HG03060 (cell line): ENCODE measurements at regions not wholly inside any gene's neighbourhood (a gene's known extent, or its start where the extent isn't known, plus 50 kb on each side); places are given as distances from the start of the nearest gene placed in this dataset.

Source experiments
- ATAC-seq: cut with Tn5 transposase; IDR thresholded peaks from one replicate; pipeline ENCODE4 v1.9.1; 2021; ENCODE audit warnings: low read depth, moderate number of reproducible peaks; ENCODE audit not compliant: unreplicated experiment

DNA sequence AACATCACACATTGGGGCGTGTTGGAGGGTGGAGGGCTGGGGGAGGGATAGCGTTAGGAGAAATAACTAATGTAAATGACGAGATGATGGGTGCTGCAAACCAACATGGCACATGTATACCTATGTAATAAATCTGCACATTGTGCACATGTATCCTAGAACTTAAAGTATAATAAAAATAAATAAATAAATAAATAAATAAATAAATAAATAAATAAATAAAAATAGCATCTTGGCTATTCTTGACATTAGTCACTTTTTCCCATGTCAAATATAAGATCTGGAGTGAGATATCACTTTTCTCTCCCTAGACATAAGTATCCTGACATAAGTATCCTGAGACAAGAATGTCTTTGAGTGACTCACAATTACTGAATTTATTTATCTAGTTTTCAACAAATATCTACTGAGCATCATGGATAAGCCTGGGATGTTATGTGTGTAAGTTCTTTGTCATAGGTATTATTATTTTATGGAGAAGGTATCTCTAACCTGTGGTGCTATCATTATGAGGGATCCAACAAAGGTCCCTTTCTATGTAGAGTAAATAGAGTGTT, 691.3 kb downstream of the SORCS1 start:
- no peak for ATAC-seq

DNA sequence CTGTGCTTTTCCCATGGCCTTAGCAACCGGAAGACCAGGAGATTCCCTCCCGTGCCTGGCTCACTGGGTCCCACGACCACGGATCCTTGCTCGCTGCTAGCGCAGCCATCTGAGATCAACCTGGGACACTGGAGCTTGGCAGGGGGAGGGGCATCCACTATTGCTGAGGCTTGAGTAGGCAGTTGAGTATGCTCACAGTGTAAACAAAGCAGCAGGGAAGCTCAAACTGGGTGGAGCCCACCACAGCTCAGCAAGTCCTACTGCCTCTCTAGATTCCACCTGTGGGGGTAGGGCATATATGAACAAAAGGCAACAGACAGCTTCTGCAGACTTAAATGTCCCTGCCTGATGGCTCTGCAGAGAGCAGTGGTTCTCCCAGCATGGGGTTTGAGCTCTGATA, 697.0 kb downstream of the SORCS1 start:
- no peak for ATAC-seq

DNA sequence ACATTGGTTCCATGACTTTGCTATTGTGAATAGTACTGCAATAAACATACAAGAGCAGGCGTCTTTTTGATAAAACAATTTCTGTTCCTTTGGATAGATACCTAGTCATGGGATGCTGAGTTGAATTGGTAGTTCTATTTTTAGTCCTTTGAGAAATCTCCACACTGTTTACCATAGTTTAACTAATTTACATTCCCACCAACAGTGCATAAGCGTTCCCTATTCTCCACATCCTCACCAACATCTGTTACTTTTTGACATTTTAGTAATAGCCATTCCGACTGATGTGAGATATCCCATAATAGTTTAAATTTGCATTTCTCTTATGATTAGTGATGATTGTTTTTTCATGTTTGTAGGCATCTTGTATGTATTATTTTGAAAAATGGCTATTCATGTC, 707.0 kb downstream of the SORCS1 start:
- ATAC-seq: no peak

DNA sequence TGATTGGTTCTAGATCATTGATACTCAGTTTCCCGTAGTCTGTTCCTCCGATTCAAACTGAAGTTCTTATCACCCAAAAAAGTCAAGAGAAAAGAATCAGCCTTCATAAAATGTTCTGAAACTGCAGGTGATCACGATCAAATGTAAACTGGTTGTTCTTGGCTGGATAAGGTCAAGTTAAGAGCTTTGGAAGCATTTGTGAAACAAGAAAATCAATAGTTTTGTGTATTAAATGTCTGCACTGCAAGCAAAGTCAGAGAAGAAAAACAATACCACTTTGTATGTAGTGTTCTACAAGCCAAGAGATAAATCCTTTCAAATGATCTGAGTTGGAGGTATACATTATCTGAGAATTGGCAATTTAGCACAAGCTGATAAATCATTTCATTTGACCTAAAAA, 710.3 kb downstream of the SORCS1 start:
- ATAC-seq: no peak

DNA sequence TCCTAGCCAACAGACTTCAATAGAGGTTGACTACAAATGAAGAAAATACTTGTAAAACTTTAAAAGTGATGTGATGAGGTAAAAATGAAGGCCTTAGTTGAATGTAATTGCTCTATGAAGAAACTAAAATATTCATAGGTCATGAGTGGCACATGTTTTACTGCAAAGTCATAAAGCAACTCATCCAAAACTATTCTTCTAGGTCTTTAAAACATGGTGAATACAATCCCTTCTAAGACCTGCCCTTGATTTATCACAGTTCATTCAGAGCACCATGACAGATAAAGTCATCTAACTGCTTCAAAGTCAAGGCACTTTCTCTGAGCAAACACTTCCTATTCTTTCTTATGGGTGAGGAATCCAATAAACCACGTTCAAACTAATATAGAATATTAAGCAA, 713.5 kb downstream of the SORCS1 start:
- no peak for ATAC-seq

DNA sequence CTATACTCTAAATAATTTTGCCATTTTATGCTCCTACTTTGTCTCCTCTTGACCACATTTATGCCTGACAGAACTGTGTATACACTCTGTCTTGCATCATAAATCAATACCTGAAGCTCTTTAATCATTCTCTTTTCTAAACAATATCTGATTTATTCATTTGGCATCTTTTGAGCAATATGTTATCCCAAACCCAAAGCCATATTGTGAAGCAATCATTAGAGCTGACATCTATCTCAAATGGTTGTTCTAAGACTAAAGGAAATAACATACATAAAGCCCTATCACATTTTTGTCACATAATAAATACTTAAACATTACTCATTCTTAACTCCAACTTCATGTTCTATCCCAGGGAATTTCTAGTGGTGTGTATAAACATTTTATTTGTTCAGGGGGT, 717.6 kb downstream of the SORCS1 start:
- ATAC-seq: no peak

DNA sequence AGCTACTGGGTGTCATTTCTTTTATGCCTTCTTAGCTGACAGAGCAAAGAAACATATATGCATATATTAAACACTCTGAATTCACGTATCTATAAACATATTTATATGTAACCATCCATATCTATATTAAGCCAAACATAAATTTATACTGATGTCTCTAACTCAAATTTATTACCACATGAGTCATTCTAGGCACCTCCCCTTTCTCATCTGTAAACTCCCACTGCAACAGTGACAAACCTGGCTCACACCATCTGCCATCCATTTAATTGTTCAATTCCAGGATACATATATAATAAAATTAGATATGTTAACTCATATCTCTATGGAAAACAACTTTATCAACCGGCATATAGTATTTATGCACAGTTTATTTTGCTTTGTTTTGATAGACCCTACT, 722.3 kb downstream of the SORCS1 start:
- ATAC-seq: no peak

DNA sequence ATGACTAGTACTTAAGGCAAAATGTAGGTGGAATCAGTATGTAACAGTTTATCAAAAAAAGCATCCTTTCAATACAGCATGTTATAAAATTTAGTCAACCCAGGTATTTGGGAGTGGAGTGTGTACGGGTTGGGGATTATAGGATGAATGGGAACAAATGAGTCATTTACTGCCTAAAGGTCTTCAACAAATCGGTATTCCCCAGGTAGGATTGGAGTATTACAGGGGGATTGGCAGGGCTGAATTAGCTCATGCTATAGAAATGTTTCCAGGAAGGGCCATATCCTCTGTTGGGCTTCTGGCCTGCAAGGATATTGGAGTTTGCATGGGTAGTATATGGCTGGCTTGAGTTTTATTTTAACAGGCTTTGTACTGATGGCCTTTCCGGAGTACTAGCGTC, 723.7 kb downstream of the SORCS1 start:
- no peak for ATAC-seq

DNA sequence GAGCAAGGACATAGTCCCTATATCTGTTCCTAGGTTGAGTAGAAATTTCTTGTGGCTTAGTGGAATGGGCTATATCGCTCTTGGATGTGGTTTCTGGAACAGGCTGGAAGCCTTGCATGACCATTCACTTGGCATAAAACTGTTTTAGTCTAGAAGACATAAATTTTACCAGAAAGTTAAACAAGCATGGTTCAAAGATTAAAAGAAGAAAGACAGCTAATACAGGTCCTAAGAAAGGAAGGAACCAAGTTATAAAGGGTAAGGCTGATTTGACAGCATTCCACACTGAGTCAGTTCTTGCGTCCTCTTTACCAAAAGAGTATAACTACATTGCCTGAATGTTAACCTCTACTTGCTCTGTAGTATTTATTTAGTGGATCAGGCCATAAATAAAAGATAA, 724.2 kb downstream of the SORCS1 start:
- ATAC-seq: no peak

DNA sequence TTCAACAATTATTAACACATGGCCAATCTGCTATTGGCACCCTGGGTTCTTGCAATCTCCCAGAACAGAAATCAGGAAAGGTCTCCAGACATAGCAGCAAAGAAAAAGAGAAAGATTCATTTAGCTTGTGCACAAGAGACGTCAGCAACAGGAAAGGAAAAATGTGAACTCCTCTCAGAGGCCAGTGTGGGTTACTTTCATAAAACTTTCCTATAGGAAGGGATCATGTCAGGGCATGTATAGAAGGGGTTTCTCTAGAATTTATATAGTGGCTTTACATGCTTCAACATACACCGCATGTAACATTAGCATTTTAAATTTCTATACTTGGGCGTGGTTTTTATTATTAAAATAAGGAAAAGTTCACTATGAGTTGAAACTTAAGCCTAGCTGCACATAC, 725.1 kb downstream of the SORCS1 start:
- ATAC-seq: no peak

DNA sequence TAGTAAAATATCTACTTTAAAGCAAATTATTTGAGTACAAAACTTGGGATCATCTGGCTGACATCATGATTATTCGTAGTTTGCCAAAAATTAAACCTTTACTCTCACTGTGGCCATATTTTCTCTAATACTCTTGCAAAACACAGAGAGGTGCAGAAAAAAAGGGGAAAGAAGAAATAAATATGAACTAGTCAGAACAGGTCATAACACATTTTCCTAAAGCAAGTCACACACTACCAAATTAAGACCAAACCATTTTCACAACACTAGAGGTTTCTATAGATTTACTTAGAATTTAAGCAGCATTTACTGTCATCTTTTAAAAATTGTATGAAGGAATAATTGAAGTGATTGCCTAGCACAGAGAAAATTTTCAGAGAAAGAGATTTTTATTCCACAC, 726.1 kb downstream of the SORCS1 start:
- no peak for ATAC-seq

DNA sequence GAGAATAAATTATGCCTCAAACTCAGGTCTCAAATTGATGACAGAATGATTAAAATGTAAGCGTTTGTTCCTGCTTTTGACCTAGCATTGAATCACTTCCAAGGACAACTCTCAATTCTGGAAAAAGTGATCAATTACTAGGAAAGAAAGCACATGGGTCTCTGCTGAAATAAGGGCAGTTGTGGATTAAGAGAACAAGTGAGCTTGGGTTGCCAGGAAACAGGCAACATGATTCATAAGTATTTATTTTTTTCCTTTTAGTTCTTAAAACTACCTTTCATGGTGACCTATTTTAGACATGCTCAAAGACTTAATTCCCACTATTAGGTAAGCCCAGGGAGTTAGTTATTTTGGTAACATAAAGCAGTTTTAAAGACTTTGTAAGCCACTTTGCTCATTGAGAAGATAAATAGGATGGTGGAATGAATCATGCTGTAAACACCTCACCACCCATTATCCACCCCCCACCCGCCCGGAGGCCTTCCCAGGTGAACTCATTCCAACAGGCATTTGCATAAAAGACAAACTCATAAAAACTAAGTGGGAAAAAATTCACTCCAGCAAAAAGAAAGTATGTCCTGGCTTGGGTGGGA, 728.3 kb downstream of the SORCS1 start:
- ATAC-seq: no peak

DNA sequence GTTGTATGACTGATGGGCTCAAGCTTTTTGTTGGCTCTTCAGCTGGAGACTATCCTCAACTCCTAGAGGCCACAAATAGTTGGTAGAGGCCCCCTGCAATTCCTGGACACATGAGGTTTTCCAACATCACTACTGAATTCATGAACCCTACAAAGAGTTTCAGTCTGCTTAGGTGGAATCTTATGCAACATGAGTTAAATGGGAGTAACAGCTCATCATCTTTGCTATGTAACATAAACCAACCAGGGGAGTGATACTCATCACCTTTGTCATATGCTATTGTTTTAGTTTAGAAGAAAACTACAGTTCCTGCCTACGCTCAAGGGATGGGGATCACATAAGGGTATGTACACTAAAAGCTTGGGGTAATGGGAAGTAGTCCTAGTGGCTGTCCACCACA, 729.4 kb downstream of the SORCS1 start:
- no peak for ATAC-seq

DNA sequence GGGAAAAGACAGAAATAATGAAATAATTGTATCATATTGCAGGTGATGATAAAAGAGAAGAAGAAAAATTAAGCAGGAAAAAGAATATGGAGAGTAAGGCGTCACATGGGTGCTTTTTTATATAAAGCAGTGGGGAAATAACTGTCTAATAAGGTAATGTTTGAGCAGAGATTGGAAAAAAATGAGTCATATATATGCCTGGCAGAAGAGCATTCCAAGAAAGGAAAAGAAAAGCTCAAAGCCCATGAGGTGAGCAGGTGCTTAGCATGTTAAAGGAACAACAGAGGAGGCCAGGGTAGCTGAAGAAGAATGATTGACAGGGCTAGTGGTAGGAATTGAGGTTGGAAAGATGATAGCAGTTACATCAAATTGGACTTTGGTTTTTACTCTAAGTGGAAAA, 739.5 kb downstream of the SORCS1 start:
- no peak for ATAC-seq

DNA sequence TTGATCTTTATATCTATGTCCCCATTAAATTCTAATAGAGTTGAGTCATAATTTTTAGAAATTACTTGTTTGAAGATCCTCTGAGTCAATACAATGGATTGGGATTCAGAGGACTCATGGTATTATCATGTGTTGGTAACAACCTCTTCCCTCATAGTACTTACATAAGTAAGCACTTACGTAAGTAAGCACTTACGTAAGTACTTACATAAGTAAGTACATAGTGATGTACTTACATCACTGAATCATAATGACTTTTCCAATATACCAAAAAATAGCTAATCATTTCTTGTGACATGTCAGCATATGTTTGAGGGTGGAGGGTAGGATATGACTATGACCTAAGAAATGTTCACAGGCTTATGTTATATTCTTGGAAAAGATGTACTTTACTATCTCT, 740.5 kb downstream of the SORCS1 start:
- ATAC-seq: no peak

DNA sequence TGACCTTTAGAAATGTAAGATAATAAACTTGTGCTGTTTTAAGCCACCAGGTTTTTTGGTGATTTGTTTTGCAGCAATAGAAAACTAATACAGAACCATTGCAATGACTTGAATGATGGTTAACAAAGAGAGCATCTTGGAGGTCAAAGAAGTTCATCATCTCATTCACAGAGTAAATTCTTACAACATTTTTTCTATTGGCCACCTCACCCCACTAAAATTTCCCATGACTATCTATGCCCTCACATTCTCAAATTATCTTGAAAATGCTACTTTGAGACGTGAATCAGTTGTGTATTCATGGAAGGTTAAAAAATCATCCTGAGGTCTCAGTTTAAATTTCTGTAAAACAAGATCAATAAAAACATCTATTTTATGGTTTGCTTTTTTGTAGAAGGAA, 754.2 kb downstream of the SORCS1 start:
- no peak for ATAC-seq

DNA sequence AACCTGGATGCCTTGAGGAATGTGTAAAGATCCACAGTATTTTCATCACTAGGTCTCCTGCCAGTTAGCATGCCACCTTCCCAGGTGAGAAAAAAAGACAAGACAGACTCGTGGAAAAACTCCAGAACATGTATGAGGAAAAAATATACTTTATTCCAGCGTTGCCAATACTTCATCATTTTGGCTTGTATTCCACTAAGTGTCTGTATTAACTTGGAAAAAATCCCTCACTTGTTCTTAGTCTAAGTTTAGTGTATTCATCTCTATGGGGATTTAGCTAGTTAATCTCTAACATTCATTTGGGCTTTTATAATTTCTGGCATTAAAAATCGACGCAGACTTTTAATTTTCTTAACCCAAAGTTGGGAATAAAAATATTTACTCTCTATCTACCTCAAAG, 759.4 kb downstream of the SORCS1 start:
- ATAC-seq: no peak

DNA sequence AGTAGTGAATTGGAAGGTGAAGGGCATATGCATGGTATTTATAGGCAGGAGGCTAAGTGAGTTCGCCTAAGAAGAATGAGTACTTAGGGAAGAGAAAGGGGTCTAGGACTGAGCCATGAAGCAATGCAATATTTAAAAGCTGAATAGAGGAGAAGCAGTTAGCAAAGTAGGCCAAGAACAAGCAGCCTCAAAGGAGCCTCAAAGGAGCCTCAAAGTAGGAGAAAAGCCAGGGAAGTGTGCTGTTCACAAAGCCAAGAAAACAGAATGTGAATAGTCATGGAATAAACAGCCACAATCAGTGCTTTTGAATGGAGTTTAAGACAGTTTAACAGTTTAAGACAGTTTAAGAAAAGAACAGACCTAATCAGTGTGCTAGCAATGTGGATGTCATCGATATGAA, 762.0 kb downstream of the SORCS1 start:
- ATAC-seq: no peak

DNA sequence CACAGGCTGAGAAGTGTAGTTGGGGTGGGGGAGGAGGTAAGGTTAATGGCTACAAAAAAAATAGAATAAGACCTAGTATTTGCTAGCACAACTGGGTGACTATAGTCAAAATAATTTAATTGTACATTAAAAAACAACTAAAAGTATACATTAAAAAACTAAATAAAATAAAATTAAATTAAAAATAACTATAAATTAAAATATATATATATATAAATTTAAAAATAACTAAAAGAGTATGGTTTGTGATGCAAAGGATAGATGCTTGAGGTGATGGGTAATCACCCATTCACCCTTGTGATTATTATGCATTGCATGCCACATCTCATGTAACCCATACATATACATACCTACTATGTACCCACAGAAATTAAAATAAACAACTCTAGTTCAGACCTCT, 762.5 kb downstream of the SORCS1 start:
- no peak for ATAC-seq

DNA sequence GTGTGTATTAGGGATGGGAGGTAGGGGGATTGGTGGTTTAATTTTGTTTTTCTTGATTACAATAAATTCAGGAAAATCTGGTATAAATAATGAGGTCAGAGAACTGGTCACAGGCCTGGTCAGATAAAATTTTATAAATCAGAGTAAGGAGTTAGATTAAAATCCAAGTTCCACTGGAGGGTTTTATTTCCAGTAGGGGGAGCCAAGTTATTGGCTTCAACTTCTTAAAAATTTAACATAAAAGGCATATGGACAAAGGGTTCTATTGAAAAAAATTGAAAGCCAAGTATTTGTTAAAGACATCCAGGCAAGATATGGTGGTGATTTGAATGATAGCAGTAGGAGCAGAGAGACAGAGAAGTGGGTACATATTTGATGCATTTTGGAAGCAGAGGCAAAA, 763.3 kb downstream of the SORCS1 start:
- no peak for ATAC-seq

DNA sequence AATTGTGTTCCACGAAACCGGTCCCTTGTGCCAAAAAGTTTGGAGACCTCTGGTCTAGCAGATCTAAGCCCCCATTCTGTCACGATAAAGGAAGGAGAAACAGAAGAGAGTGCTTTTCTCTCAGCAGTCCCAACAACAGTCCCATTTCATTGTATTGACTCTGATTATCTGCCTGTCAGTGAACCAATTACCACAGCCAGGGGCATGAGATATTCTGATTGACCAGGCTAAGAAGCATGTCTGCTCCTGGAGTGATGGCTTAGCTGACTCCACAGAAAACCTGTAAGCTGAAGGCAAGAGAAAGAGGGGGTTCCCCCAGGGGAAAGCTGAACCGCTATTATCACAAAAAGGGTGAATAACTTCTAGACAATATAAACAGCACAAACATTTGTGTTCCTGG, 765.4 kb downstream of the SORCS1 start:
- no peak for ATAC-seq

DNA sequence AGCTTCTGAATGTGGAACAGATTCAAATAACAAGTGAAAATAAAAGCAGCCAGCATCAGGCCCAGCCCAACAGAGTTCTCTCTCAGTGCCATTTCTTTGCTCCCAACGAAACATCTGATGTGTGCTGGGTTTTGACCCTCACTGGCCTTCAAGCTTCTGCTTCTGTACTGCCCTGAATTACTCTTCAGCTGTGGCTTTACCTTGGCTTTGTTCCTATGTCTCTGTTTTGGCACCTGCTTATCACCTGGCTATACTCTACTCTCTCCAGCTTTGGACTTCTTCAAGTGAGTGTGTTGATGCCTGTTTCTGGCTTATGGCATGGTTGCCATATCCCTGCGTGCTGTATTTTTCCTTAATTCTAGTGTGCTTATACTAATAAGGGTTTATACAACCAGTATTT, 768.3 kb downstream of the SORCS1 start:
- ATAC-seq: no peak
